ENCODE measurements at regions not wholly inside any gene's neighbourhood (a gene's known extent, or its start where the extent isn't known, plus 50 kb on each side); places are given as distances from the start of the nearest gene placed in this dataset.

DNA sequence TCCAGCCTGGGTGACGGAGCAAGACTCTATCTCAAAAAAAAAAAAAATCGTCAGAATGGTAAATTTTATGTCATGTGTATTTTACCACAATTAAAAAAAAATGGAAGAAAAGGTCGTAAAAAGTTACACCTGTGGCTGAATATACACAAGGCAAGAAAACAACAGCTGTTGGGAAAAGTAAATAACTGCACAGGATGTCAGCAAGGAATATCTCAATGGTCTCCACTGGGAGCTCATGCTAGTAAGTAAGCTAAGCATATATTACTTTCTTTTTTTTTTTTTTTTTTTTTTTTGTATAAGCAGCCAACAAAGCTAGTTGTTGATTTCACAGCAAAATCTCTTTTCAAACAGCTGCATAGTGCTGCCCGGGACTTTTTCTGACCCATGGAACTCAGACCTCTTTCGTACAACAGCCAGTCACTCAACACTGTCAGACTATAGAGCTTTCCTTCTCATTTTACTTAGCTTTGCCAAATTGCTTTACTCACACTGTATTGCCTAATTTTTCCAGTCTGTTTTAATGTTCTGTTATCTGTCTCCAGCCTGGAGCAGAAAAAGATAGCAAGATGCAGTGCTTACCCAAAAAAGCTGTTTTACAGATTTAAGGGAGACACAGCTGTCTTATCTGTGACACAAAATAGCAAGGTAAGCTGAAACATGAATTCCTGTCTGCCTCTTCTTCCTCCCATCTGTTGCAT is 175.9 kb downstream of the ENC1 start (continued):
- TF ChIP-seq PAX5 (IDR thresholded peaks at IDR 0.05; ENCODE audit: borderline replicate concordance, low read depth, low read length) = no peak

DNA sequence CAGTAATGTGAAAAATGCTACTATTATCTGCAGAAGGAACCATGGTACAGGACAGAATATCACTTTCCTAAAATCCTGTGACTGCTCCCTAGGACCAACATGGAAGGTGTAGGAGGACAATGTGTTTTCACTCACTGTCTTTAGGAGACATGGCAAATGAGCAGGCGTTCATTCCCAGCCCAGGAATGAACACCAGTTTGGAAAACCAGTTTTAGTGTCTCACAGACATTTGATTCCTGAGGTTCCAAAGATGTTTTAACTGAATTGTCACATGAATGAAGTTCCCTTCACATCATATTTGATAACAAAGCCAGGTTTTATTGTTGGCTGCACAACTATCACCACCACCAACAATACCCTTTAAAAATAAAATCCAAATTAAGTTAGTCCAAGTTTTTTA is 178.2 kb downstream of the ENC1 start:
- no peaks in the 10 kb centered on the region for H3K27me3 ChIP-seq (replicated peaks in 1 of 2; ENCODE audit: control insufficient read depth in 2 of 2, insufficient read depth in 2 of 2, low read length in 1 of 2)
- 27% methylated on average over 1 of the region's 1 CpG for WGBS (ENCODE audit: insufficient coverage, insufficient replicate concordance, low lambda C conversion rate, missing lambda C conversion rate)
- no peak for DNase-seq (ENCODE audit: low read depth, low spot score)
- CTCF ChIA-PET = no interaction called here
- ATAC-seq = no peak
- no peak overlapping the region for H3K9ac ChIP-seq (ENCODE audit: control insufficient read depth, insufficient read depth, low read length)
- H3K4me3 ChIP-seq = no peak overlapping the region
- no TSS peak for BruUV-seq (replicated peaks)
- no peak overlapping the region for H3K27ac ChIP-seq (ENCODE audit: control insufficient read depth, insufficient read depth)
- RAD21 ChIA-PET (ENCODE audit: unreplicated experiment) = no interaction called here
- H4K20me1 ChIP-seq (ENCODE audit: control insufficient read depth, insufficient read depth) = no peaks in the 10 kb centered on the region
- H2AFZ ChIP-seq (ENCODE audit: control insufficient read depth, low read depth, low read length) = no peak overlapping the region
- H3K79me2 ChIP-seq (ENCODE audit: control insufficient read depth, insufficient read depth, low read length) = no peaks in the 10 kb centered on the region
- in situ Hi-C loops (cut with MboI) (no loop called here), intact Hi-C loops (cut with micrococcal nuclease; ENCODE audit: unreplicated experiment) (no loop called here)
- no peaks in the 10 kb centered on the region for H3K9me3 ChIP-seq (replicated peaks; ENCODE audit: control insufficient read depth, insufficient read depth, low read length)
- POLR2A ChIA-PET = interaction anchor here (1.4 kb wide), 1 partner anchor 28 kb away, joined by 3 read pairs; no protein-coding TSS in a partner anchor
- H3K4me2 ChIP-seq (ENCODE audit: control insufficient read depth, insufficient read depth) = no peak overlapping the region
- SMC1A ChIA-PET (ENCODE audit: uncharacterized antibody, unreplicated experiment) = no interaction called here
- peaks cover 12% of the 10 kb centered on the region for H3K4me1 ChIP-seq (ENCODE audit: control insufficient read depth, insufficient read depth, low read length)
- no peak for FAIRE-seq
- no peaks in the 10 kb centered on the region for H3K36me3 ChIP-seq (ENCODE audit: control insufficient read depth in 2 of 2, insufficient read depth in 2 of 2, low read length in 1 of 2)
- no peak for TF ChIP-seq NR2C2 (IDR thresholded peaks at IDR 0.05; ENCODE audit: borderline replicate concordance, control insufficient read depth, insufficient read length, low read depth)
- no peak for TF ChIP-seq RUNX3 (IDR thresholded peaks at IDR 0.05; ENCODE audit: low read length)
- TF ChIP-seq FOXM1 (IDR thresholded peaks at IDR 0.05; ENCODE audit: low read depth, low read length) = no peak
- TF ChIP-seq, protein P1, sequence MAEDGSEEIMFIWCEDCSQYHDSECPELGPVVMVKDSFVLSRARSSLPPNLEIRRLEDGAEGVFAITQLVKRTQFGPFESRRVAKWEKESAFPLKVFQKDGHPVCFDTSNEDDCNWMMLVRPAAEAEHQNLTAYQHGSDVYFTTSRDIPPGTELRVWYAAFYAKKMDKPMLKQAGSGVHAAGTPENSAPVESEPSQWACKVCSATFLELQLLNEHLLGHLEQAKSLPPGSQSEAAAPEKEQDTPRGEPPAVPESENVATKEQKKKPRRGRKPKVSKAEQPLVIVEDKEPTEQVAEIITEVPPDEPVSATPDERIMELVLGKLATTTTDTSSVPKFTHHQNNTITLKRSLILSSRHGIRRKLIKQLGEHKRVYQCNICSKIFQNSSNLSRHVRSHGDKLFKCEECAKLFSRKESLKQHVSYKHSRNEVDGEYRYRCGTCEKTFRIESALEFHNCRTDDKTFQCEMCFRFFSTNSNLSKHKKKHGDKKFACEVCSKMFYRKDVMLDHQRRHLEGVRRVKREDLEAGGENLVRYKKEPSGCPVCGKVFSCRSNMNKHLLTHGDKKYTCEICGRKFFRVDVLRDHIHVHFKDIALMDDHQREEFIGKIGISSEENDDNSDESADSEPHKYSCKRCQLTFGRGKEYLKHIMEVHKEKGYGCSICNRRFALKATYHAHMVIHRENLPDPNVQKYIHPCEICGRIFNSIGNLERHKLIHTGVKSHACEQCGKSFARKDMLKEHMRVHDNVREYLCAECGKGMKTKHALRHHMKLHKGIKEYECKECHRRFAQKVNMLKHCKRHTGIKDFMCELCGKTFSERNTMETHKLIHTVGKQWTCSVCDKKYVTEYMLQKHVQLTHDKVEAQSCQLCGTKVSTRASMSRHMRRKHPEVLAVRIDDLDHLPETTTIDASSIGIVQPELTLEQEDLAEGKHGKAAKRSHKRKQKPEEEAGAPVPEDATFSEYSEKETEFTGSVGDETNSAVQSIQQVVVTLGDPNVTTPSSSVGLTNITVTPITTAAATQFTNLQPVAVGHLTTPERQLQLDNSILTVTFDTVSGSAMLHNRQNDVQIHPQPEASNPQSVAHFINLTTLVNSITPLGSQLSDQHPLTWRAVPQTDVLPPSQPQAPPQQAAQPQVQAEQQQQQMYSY (CRISPR knock-in tag; IDR thresholded peaks at IDR 0.05) = no peak
- TF ChIP-seq BRCA1 (IDR thresholded peaks at IDR 0.05; ENCODE audit: low read depth, low read length) = no peak
- no peak for TF ChIP-seq ZNF622 (IDR thresholded peaks at IDR 0.05)
- TF ChIP-seq ZNF384 (IDR thresholded peaks at IDR 0.05; ENCODE audit: borderline replicate concordance, low read depth, low read length) = no peak
- no peak for TF ChIP-seq ETV6 (conservative IDR thresholded peaks at IDR 0.05 in 1 of 2, IDR thresholded peaks at IDR 0.05 in 1 of 2; ENCODE audit: borderline replicate concordance in 1 of 2, low read depth in 1 of 2)
- no peak for TF ChIP-seq SIN3A (IDR thresholded peaks at IDR 0.05; ENCODE audit: low read depth, low read length)
- TF ChIP-seq POLR2AphosphoS5 (IDR thresholded peaks at IDR 0.05; ENCODE audit: low read length) = no peak
- TF ChIP-seq, protein P2, sequence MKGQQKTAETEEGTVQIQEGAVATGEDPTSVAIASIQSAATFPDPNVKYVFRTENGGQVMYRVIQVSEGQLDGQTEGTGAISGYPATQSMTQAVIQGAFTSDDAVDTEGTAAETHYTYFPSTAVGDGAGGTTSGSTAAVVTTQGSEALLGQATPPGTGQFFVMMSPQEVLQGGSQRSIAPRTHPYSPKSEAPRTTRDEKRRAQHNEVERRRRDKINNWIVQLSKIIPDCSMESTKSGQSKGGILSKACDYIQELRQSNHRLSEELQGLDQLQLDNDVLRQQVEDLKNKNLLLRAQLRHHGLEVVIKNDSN (IDR thresholded peaks at IDR 0.05; ENCODE audit: borderline replicate concordance, extremely low read length, insufficient read depth, low read depth, low read length) = no peak
- TF ChIP-seq ATF7 (IDR thresholded peaks at IDR 0.05; ENCODE audit: low read depth) = no peak
- no peak for TF ChIP-seq SUZ12 (IDR thresholded peaks at IDR 0.05; ENCODE audit: unreplicated experiment)
- TF ChIP-seq ZZZ3 (IDR thresholded peaks at IDR 0.05; ENCODE audit: control insufficient read depth, insufficient read length, low read depth) = no peak
- TF ChIP-seq HCFC1 (IDR thresholded peaks at IDR 0.05; ENCODE audit: low read length) = no peak
